ENCODE measurements at regions not wholly inside any gene's neighbourhood (a gene's known extent, or its start where the extent isn't known, plus 50 kb on each side); places are given as distances from the start of the nearest gene placed in this dataset.

DNA sequence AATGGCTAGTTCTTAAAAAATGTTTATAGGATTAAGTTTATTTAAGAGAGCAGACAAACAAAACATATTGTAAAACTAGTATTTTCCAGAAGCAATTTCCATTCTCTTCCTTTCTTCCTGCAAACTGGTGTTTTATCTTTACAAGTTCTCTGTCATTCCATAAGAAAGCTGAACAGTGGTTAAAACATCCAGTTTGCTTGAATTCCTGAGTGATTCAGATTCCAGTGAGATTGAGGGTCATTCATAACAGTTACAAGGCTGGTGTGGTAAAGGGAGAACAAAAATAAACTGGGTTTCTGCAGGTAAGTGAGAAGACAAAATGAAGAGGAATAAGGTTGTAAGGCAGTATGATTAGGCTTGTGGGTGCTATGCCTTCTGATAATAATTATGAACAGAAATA lies 544.8 kb upstream of the DIPK2B start:
- no peaks in the 10 kb centered on the region for H3K27me3 ChIP-seq
- peaks cover 0 to 19% (median 3%) of the 10 kb centered on the region in 4 donors for H3K36me3 ChIP-seq
- no peaks in the 10 kb centered on the region for H3K9me3 ChIP-seq
- DNase-seq (no peak), ATAC-seq (ENCODE audit: low FRiP score in 2 of 2) (no peak)
- TF ChIP-seq POLR2AphosphoS5 (IDR thresholded peaks at IDR 0.05) = no peak
- TF ChIP-seq, protein P1, sequence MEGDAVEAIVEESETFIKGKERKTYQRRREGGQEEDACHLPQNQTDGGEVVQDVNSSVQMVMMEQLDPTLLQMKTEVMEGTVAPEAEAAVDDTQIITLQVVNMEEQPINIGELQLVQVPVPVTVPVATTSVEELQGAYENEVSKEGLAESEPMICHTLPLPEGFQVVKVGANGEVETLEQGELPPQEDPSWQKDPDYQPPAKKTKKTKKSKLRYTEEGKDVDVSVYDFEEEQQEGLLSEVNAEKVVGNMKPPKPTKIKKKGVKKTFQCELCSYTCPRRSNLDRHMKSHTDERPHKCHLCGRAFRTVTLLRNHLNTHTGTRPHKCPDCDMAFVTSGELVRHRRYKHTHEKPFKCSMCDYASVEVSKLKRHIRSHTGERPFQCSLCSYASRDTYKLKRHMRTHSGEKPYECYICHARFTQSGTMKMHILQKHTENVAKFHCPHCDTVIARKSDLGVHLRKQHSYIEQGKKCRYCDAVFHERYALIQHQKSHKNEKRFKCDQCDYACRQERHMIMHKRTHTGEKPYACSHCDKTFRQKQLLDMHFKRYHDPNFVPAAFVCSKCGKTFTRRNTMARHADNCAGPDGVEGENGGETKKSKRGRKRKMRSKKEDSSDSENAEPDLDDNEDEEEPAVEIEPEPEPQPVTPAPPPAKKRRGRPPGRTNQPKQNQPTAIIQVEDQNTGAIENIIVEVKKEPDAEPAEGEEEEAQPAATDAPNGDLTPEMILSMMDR (IDR thresholded peaks at IDR 0.05) = no peak
- no peak for TF ChIP-seq EP300 (IDR thresholded peaks at IDR 0.05)
- no peak for TF ChIP-seq POLR2A (IDR thresholded peaks at IDR 0.05)
- peaks cover 0 to 9% (median 6%) of the 10 kb centered on the region in 4 donors for H3K4me1 ChIP-seq
- no peak overlapping the region for H3K4me3 ChIP-seq
- no peak overlapping the region for H3K27ac ChIP-seq

DNA sequence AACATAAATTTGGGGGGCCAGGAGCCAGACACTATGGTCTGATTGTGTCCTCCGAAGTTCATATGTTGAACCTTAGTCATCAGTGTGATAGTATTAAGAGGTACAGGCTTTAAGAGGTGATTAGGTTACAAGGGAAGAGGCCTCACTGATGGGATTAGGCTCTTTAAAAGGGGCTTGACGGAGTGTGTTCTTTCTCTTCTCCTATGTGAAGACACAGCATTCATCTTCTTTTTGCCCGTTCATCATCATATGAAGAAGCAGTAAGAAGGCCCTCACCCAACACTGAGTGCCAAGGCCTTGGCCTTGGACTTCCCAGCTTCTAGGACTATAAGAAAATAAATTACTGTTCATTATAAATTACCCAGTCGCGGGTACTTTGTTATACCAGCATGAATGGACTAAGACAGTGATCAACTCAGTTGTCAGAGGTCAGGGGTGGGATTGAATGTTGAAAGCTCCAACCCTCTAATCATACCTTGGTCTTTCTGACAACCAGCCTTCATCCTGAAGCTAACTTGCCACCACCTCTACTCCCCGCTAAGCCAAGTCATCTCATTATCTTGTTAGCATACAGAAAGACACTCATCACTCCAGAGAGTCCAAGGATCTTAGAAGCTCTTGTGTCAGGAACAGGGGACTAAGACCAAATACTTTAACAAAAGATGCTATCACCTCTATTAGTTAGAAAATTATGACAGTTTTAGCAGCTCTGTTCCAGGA lies 543.4 kb upstream of the DIPK2B start:
- DNase-seq = no peak
- H3K4me1 ChIP-seq = no peaks in the 10 kb centered on the region
- WGBS, 2 donors = 88 to 94% methylated on average over 6 of the region's 6 CpGs

DNA sequence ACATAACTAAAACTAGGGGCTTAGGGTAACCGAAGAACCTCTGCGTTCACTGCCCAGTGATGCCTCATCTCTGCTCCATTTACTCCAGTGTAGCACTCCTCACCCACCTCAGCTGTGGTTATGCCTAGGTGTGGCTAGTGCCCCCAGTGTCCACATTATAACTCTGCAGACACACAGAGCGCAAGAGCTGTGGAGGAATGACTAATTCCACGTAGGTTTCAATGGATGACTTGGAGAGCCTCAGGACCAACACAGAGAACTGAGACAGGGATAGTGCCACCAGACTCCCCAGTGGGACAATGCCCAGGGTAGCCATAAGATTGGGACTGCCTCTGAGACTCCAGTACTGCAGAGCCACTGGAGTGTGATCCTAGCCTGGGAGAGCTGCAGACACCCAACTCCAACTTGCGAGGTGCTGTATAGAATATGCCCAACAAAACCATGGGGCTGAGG lies 542.4 kb upstream of the DIPK2B start:
- no peak overlapping the region for H3K27ac ChIP-seq
- no peak for DNase-seq
- TF ChIP-seq POLR2AphosphoS5 (IDR thresholded peaks at IDR 0.05) (no peak), POLR2A (IDR thresholded peaks at IDR 0.05) (no peak), EP300 (IDR thresholded peaks at IDR 0.05) (no peak)
- TF ChIP-seq, protein P1 (IDR thresholded peaks at IDR 0.05) = no peak
- H3K36me3 ChIP-seq = peaks cover 0 to 19% (median 3%) of the 10 kb centered on the region in 4 donors
- 84 to 90% methylated on average over 4 to 5 of the region's 5 CpGs for WGBS, 2 donors
- H3K9me3 ChIP-seq = no peaks in the 10 kb centered on the region
- no peaks in the 10 kb centered on the region for H3K4me1 ChIP-seq
- peak in 1 of 2 donors; percentile 61 for ATAC-seq (ENCODE audit: low FRiP score in 2 of 2)
- H3K27me3 ChIP-seq = no peaks in the 10 kb centered on the region
- no peak overlapping the region for H3K4me3 ChIP-seq

More for the DNA sequence above, 543.4 kb upstream of the DIPK2B start:
- no peak overlapping the region for H3K27ac ChIP-seq
- H3K4me3 ChIP-seq = no peak overlapping the region
- no peaks in the 10 kb centered on the region for H3K9me3 ChIP-seq
- TF ChIP-seq EP300 (IDR thresholded peaks at IDR 0.05) = no peak
- TF ChIP-seq, protein P1 (IDR thresholded peaks at IDR 0.05) = no peak
- no peak for TF ChIP-seq POLR2A (IDR thresholded peaks at IDR 0.05)
- no peak for TF ChIP-seq POLR2AphosphoS5 (IDR thresholded peaks at IDR 0.05)
- no peak for ATAC-seq (ENCODE audit: low FRiP score in 2 of 2)
- H3K27me3 ChIP-seq = no peaks in the 10 kb centered on the region
- peaks cover 0 to 19% (median 3%) of the 10 kb centered on the region in 4 donors for H3K36me3 ChIP-seq

DNA sequence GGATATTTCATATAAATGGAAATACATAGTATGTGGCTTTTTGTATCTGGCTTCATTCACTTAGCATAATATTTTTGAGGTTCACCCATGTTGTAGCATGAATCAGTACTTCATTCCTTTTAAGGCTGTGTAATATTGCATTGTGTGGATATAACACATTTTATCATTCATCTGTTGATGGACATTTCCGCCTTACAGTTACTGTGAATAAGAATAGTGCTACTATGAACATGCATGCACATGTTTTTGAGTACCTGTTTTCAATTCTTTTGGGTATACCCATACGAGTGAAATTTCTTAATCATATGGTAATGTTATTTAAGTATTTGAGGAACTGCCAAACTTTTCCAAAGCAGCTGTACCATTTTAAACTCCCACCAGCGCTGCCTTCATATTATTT lies 539.6 kb upstream of the DIPK2B start:
- ATAC-seq (ENCODE audit: low FRiP score in 2 of 2) (no peak), DNase-seq (no peak)
- Histone ChIP-seq H3K27me3 (no peaks in the 10 kb centered on the region), H3K36me3 (peaks cover 0 to under 1% (median 0%) of the 10 kb centered on the region in 4 donors), H3K4me3 (no peak overlapping the region), H3K4me1 (no peaks in the 10 kb centered on the region), H3K27ac (no peak overlapping the region), H3K9me3 (no peaks in the 10 kb centered on the region)
- TF ChIP-seq POLR2AphosphoS5 (IDR thresholded peaks at IDR 0.05) (no peak), POLR2A (IDR thresholded peaks at IDR 0.05) (no peak), EP300 (IDR thresholded peaks at IDR 0.05) (no peak)
- TF ChIP-seq, protein P1 (IDR thresholded peaks at IDR 0.05) = no peak
- WGBS, 2 donors = 55 to 61% methylated on average over 3 of the region's 3 CpGs

DNA sequence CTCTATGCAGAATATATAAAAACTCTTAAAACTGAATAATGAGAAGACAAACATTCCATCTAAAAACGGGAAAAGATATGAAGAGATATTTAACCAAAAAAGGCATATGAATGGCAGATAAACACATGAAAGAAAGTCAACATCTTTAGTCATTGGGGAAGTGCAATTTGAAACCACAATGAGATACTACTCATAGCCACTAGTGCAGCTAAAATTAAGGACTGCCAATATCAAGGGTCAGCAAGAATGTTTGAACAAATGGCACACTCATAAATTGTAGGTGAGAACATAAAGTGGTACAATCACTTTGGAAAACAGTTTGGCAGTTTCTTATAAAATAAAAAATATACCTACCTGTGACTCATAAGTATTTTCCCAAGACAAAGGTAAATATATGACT lies 534.9 kb upstream of the DIPK2B start:
- 52 to 59% methylated on average over 1 of the region's 1 CpG for WGBS, 2 donors
- H3K27me3 ChIP-seq = no peaks in the 10 kb centered on the region
- ATAC-seq (ENCODE audit: low FRiP score in 2 of 2) (no peak), DNase-seq (no peak)
- no peak overlapping the region for H3K27ac ChIP-seq
- H3K9me3 ChIP-seq = no peaks in the 10 kb centered on the region
- H3K4me1 ChIP-seq = no peaks in the 10 kb centered on the region
- no peak overlapping the region for H3K4me3 ChIP-seq
- no peaks in the 10 kb centered on the region for H3K36me3 ChIP-seq
- TF ChIP-seq, protein P1 (IDR thresholded peaks at IDR 0.05) = no peak
- no peak for TF ChIP-seq POLR2AphosphoS5 (IDR thresholded peaks at IDR 0.05)
- TF ChIP-seq POLR2A (IDR thresholded peaks at IDR 0.05) = no peak
- no peak for TF ChIP-seq EP300 (IDR thresholded peaks at IDR 0.05)
